ENCODE measurements at regions not wholly inside any gene's neighbourhood (a gene's known extent, or its start where the extent isn't known, plus 50 kb on each side); places are given as distances from the start of the nearest gene placed in this dataset.

DNA sequence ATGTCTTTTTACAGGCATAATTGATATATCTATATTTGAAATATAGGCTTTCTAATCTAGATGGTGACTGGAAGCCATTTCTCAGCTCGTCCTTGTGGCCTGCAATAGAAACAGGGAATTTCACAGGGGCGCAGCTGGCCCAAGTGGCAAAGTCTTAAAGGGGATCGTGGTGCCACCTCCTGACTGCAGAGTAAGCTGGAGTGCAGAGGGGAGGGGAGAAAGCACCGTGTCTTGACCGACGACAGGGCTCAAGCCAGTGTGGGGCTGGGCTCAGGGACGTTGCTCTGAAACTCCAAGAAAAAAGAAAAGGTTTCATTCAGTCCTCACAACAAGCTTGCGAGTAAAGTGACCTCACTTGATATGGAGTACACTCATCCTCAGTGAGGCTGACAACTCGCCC lies 255.1 kb downstream of the DCDC2C start:
- TF ChIP-seq EZH2 (IDR thresholded peaks at IDR 0.05; ENCODE audit: insufficient read depth, poor library complexity, severe bottlenecking) (no peak), EZH2phosphoT487 (IDR thresholded peaks at IDR 0.05; ENCODE audit: insufficient read depth, low read depth) (no peak)

Measured in GM23248 (cell line).